ENCODE measurements at regions not wholly inside any gene's neighbourhood (a gene's known extent, or its start where the extent isn't known, plus 50 kb on each side); places are given as distances from the start of the nearest gene placed in this dataset.

DNA sequence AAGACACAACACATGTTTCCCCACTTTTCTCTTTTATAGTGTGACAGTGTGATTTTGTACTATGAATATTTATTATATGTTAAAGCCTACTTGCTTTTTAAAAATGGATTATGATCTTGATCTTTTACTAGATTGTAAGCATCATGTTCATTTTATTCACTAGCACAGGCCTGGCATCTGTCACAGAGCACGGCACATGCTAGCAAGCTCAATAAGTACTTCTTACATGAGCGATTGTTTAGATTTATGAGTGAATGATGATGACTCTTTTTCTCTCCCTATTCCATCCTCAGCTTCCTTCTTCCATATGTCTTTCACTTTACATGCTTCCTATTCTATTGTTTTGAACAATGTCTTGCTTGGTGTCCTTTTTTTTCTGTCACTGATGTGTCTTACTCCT is 1454.1 kb downstream of the MRPL39 start:
- BruUV-seq (replicated peaks): no TSS peak
- intact Hi-C loops (cut with micrococcal nuclease): no loop called here
- H2AFZ ChIP-seq (ENCODE audit: low read depth, low read length): no peak overlapping the region

More for the DNA sequence above, 1454.1 kb downstream of the MRPL39 start:
- no peak overlapping the region for H3K4me3 ChIP-seq (replicated peaks in 1 of 3; ENCODE audit: insufficient read depth in 1 of 3, low read depth in 1 of 3, low read length in 3 of 3)
- FAIRE-seq (no peak), DNase-seq (ENCODE audit: low read depth, low spot score) (no peak)
- no peaks in the 10 kb centered on the region for H3K27me3 ChIP-seq (ENCODE audit: control insufficient read depth in 2 of 2, insufficient read depth in 2 of 2, low read length in 2 of 2)
- H3K9me3 ChIP-seq (replicated peaks; ENCODE audit: control insufficient read depth, insufficient read depth, low read length): no peaks in the 10 kb centered on the region
- no peaks in the 10 kb centered on the region for H4K20me1 ChIP-seq (replicated peaks; ENCODE audit: control insufficient read depth, extremely low read depth, insufficient read depth, low read length)
- H3K79me2 ChIP-seq (ENCODE audit: control insufficient read depth, insufficient read depth, low read length): no peaks in the 10 kb centered on the region
- no peak overlapping the region for H3K9ac ChIP-seq (replicated peaks; ENCODE audit: extremely low read depth, insufficient read depth, low read length)
- ChIA-PET CTCF (no interaction called here), POLR2A (no interaction called here)
- H3K4me2 ChIP-seq (ENCODE audit: insufficient read depth, low read length): no peak overlapping the region
- no peak overlapping the region for H3K27ac ChIP-seq (ENCODE audit: insufficient read depth, low read depth, low read length)
- no peaks in the 10 kb centered on the region for H3K4me1 ChIP-seq (ENCODE audit: control insufficient read depth, extremely low read depth, insufficient read depth, low read length)
- no peaks in the 10 kb centered on the region for H3K9me1 ChIP-seq (replicated peaks; ENCODE audit: control insufficient read depth, extremely low read depth, insufficient read depth, low read length)
- dilution Hi-C loops (cut with MboI; ENCODE audit: extremely low pct_ligation_motif_present, low sequenced_read_pairs): no loop called here
- no peaks in the 10 kb centered on the region for H3K36me3 ChIP-seq (ENCODE audit: control insufficient read depth in 2 of 2, extremely low read depth in 1 of 2, insufficient read depth in 2 of 2, low read length in 2 of 2)
- no peak for TF ChIP-seq POLR2A (IDR thresholded peaks at IDR 0.05; ENCODE audit: low read depth, low read length)
- TF ChIP-seq POLR2AphosphoS5 (IDR thresholded peaks at IDR 0.05; ENCODE audit: insufficient read depth, low read depth, low read length): no peak
- TF ChIP-seq, protein P1, sequence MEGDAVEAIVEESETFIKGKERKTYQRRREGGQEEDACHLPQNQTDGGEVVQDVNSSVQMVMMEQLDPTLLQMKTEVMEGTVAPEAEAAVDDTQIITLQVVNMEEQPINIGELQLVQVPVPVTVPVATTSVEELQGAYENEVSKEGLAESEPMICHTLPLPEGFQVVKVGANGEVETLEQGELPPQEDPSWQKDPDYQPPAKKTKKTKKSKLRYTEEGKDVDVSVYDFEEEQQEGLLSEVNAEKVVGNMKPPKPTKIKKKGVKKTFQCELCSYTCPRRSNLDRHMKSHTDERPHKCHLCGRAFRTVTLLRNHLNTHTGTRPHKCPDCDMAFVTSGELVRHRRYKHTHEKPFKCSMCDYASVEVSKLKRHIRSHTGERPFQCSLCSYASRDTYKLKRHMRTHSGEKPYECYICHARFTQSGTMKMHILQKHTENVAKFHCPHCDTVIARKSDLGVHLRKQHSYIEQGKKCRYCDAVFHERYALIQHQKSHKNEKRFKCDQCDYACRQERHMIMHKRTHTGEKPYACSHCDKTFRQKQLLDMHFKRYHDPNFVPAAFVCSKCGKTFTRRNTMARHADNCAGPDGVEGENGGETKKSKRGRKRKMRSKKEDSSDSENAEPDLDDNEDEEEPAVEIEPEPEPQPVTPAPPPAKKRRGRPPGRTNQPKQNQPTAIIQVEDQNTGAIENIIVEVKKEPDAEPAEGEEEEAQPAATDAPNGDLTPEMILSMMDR (IDR thresholded peaks at IDR 0.05; ENCODE audit: extremely low read depth in 1 of 2, insufficient read depth in 1 of 2, low read depth in 1 of 2, low read length in 2 of 2): no peak
- TF ChIP-seq FOS (IDR thresholded peaks at IDR 0.05; ENCODE audit: borderline replicate concordance, insufficient read depth, low read length): no peak
- no peak for TF ChIP-seq MYC (IDR thresholded peaks at IDR 0.05; ENCODE audit: low read depth, low read length)
- TF ChIP-seq JUN (IDR thresholded peaks at IDR 0.05; ENCODE audit: borderline replicate concordance, insufficient read depth, insufficient read length, low read depth): no peak
- no peak for TF ChIP-seq EZH2 (IDR thresholded peaks at IDR 0.05; ENCODE audit: borderline replicate concordance, low read depth, low read length, severe bottlenecking)
- TF ChIP-seq, protein P2, sequence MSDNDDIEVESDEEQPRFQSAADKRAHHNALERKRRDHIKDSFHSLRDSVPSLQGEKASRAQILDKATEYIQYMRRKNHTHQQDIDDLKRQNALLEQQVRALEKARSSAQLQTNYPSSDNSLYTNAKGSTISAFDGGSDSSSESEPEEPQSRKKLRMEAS (IDR thresholded peaks at IDR 0.05; ENCODE audit: insufficient read depth, insufficient read length): no peak
- no peak for TF ChIP-seq GATA2 (IDR thresholded peaks at IDR 0.05; ENCODE audit: insufficient read depth, insufficient read length, low read depth, low read length)

All from endothelial cell of umbilical vein (primary cell).